CD4-positive, CD25-positive, alpha-beta regulatory T cell (primary cell): ENCODE measurements at regions not wholly inside any gene's neighbourhood (a gene's known extent, or its start where the extent isn't known, plus 50 kb on each side); places are given as distances from the start of the nearest gene placed in this dataset.
"Not testable (repeated sequence)": the region's sequence is repeated elsewhere in the genome, so short reads cannot be mapped to it uniquely, and the experiment has no call there.

Experiments used
- ATAC-seq, 2 donors: fragments of 150-1000 bp; cut with Tn5 transposase; one replicate each; pipeline ENCODE4 v1.10.0; 2021; ENCODE audit warnings: low read depth in 2 of 2, moderate number of reproducible peaks in 2 of 2, moderate library complexity in 1 of 2
- DNase-seq, 3 donors: peaks; one replicate each; pipeline versions ENCODE4 v3.0.0 to v3.0.0-alpha.2; 2012 to 2022; ENCODE audit warnings: mixed read lengths in 1 of 3
- H3K27ac ChIP-seq: one replicate; pipeline ENCODE4 v1.7.0; 2013; ENCODE audit warnings: mild to moderate bottlenecking, low read length; ENCODE audit not compliant: insufficient read depth, poor library complexity, severe bottlenecking
- H3K27me3 ChIP-seq: one replicate; pipeline ENCODE4 v1.7.0; 2013; ENCODE audit warnings: low read length; ENCODE audit not compliant: control insufficient read depth, insufficient read depth
- H3K36me3 ChIP-seq: one replicate; pipeline ENCODE4 v1.7.0; 2013; ENCODE audit warnings: mild to moderate bottlenecking, low read length, moderate library complexity; ENCODE audit not compliant: control insufficient read depth, insufficient read depth
- H3K4me1 ChIP-seq: 2 replicates; pipeline ENCODE4 v1.7.0; 2013; ENCODE audit warnings: mild to moderate bottlenecking, low read length; ENCODE audit not compliant: insufficient read depth, control insufficient read depth, poor library complexity, severe bottlenecking
- H3K4me3 ChIP-seq: one replicate; pipeline ENCODE4 v1.7.0; 2013; ENCODE audit warnings: low read depth, mild to moderate bottlenecking, low read length, moderate library complexity
- H3K9me3 ChIP-seq, 2 experiments: 1 replicate in 1 of 2; 2 replicates in 1 of 2; pipeline ENCODE4 v1.7.0; 2013; ENCODE audit warnings: low read length in 2 of 2, mild to moderate bottlenecking in 1 of 2, moderate library complexity in 1 of 2; ENCODE audit not compliant: control insufficient read depth in 2 of 2
- H3K27ac Mint-ChIP-seq, 3 donors: one replicate each; pipeline ENCODE4 v1.8.0; 2020 to 2022; ENCODE audit warnings: mild to moderate bottlenecking in 3 of 3, mixed read lengths in 3 of 3, moderate library complexity in 2 of 3
- H3K27me3 Mint-ChIP-seq: one replicate; pipeline ENCODE4 v1.8.0; 2022; ENCODE audit warnings: mild to moderate bottlenecking, mixed read lengths
- H3K36me3 Mint-ChIP-seq: one replicate; pipeline ENCODE4 v1.8.0; 2020; ENCODE audit warnings: mixed read lengths
- H3K4me1 Mint-ChIP-seq, 4 donors: one replicate each; pipeline ENCODE4 v1.8.0; 2020 to 2022; ENCODE audit warnings: mixed read lengths in 4 of 4, mild to moderate bottlenecking in 1 of 4
- H3K4me3 Mint-ChIP-seq, 4 donors: one replicate each; pipeline ENCODE4 v1.8.0; 2020 to 2022; ENCODE audit warnings: mild to moderate bottlenecking in 4 of 4, mixed read lengths in 4 of 4, moderate library complexity in 3 of 4
- H3K9me3 Mint-ChIP-seq, 7 donors: one replicate each; pipeline ENCODE4 v1.8.0; 2020 to 2022; ENCODE audit warnings: mixed read lengths in 7 of 7, mild to moderate bottlenecking in 3 of 7, moderate library complexity in 2 of 7

- Mint-ChIP-seq H3K27me3 (peaks cover 36% of the 10 kb centered on the region), H3K36me3 (no peaks in the 10 kb centered on the region), H3K4me1 (no peaks in the 10 kb centered on the region), H3K4me3 (no peak overlapping the region), H3K27ac (no peak overlapping the region), H3K9me3 (peaks cover 0 to 7% (median 1%) of the 10 kb centered on the region in 7 donors)
- DNase-seq = no peak
- Histone ChIP-seq H3K4me1 (no peaks in the 10 kb centered on the region), H3K27me3 (peaks cover 13% of the 10 kb centered on the region), H3K9me3 (no peaks in the 10 kb centered on the region), H3K27ac (no peak overlapping the region), H3K36me3 (no peaks in the 10 kb centered on the region), H3K4me3 (no peak overlapping the region)
- ATAC-seq = no peak
These were observed 97.6 kb downstream of the MTX3 start for GRCh38 chr5:79893485-79893884.

GRCh38 chr5:79890930-79891249 is 100.2 kb downstream of the MTX3 start:
- H3K4me1 ChIP-seq = no peaks in the 10 kb centered on the region
- H3K27me3 ChIP-seq = peaks cover 11% of the 10 kb centered on the region
- Mint-ChIP-seq H3K27me3 (peaks cover 34% of the 10 kb centered on the region), H3K4me1 (no peaks in the 10 kb centered on the region), H3K4me3 (no peak overlapping the region), H3K9me3 (peaks cover 0 to 9% (median 2%) of the 10 kb centered on the region in 7 donors), H3K27ac (no peak overlapping the region), H3K36me3 (no peaks in the 10 kb centered on the region)
- DNase-seq = no peak
- ATAC-seq = no peak
- H3K9me3 ChIP-seq = peaks cover 5 to 10% of the 10 kb centered on the region in 2 experiments
- H3K4me3 ChIP-seq = no peak overlapping the region
- no peaks in the 10 kb centered on the region for H3K36me3 ChIP-seq
- H3K27ac ChIP-seq = no peak overlapping the region

DNA sequence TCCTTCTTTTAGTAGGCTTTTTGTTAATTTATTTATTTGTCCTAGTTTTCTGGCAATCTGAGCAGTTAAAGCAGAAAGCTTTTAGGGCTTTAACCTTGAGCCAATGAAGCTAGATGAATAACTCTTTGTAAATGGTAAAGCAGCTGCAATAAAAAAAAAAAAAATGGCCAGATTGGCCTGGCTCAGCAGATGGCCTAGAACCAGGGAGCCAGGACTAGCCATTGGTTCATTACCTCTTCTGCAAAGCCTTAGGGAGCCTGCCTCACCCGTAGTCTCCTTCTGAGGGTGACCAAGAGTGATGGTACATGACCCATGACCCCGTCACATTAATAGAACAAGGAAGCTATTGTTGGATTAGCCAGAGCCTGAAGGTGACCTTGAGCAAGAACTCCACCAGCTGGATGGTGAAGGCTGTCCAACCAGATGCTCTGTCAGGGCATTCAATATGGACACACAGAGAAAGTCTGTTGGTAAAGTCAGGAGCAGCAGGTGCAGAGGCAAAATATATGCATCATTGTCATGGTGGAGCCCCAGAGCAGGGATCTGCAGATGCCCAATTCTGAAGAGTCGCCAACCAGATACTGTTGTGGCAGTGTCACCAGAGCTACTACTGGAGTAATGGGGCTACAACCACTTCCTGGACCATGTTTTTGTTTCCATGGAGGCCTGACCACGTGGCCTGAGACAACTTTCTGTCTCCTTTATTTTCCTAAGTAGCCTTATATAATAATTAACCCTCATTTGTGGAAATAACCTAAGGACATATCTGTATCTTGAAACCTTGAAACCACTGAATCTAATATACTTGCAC is 100.7 kb downstream of the MTX3 start:
- Histone ChIP-seq H3K4me1 (no peaks in the 10 kb centered on the region), H3K27me3 (peaks cover 8% of the 10 kb centered on the region), H3K4me3 (no peak overlapping the region), H3K9me3 (peaks cover 5 to 10% of the 10 kb centered on the region in 2 experiments), H3K36me3 (no peaks in the 10 kb centered on the region), H3K27ac (no peak overlapping the region)
- DNase-seq (no peak), ATAC-seq (no peak)
- H3K36me3 Mint-ChIP-seq = no peaks in the 10 kb centered on the region
- H3K4me3 Mint-ChIP-seq = no peak overlapping the region
- H3K27ac Mint-ChIP-seq = no peak overlapping the region
- peaks cover 0 to 8% (median 2%) of the 10 kb centered on the region in 7 donors for H3K9me3 Mint-ChIP-seq
- peaks cover 33% of the 10 kb centered on the region for H3K27me3 Mint-ChIP-seq
- no peaks in the 10 kb centered on the region for H3K4me1 Mint-ChIP-seq

DNA sequence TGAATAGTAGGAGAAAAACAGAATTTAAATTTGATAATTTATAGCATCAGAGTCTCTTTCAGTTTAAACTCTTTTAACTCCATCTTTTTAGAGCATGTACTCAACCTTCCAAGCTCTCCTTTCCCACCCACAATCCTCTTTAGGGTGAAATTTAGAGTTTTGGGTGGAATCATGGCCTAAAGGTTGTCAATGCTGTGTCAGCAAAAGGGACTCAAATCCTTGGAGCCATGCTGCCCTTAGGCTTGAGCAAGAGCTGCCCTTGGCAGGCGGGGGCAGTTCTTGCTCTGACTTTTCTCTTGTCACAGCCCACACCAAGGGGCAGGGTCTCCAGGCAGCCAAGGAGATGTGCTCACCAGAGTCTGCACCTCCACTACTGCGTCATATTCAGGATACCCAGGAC is 102.4 kb downstream of the MTX3 start:
- ATAC-seq = no peak
- H3K4me3 Mint-ChIP-seq = no peak overlapping the region
- no peak overlapping the region for H3K4me3 ChIP-seq
- H3K36me3 Mint-ChIP-seq = no peaks in the 10 kb centered on the region
- no peaks in the 10 kb centered on the region for H3K4me1 ChIP-seq
- no peak overlapping the region for H3K27ac Mint-ChIP-seq
- H3K36me3 ChIP-seq = no peaks in the 10 kb centered on the region
- H3K27me3 ChIP-seq = peaks cover 6% of the 10 kb centered on the region
- H3K27me3 Mint-ChIP-seq = peaks cover 24% of the 10 kb centered on the region
- no peaks in the 10 kb centered on the region for H3K4me1 Mint-ChIP-seq
- H3K9me3 ChIP-seq = peaks cover 5 to 10% of the 10 kb centered on the region in 2 experiments
- H3K9me3 Mint-ChIP-seq = peaks cover 0 to 4% (median 2%) of the 10 kb centered on the region in 7 donors
- no peak overlapping the region for H3K27ac ChIP-seq
- no peak for DNase-seq

DNA sequence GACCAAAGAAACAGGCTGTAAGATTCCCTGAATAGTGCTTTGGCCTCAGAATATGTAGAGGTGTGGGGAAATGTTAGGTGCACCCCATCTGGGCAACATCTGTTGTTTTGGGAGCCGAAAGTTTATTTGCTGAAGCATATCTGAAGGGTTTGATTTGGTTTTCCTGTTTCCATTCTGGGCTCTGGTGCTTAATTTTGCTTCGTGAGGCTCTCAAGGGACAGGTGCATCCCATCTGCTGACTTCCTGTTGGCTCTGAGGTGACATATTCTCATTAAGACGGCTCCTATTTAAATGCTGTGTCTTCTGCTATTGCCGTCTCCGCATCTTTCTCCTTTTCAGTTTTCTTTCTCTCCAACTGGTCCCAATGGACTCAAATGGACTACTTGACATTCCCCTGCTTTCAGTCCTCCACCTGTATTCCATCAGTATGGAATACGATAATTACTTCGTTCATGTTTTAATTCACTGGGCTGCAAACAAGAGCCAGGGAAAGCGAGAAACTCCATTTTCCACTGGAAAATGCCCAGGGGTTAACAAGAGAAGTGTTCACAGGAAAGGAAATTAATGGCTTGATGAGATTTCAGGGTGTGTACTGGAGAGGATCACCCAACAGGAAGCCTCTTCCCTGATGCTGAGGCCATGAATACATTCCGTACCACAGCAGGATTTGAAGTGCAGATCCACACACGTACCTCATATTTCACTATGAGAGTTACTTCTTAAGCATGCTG is 104.0 kb downstream of the MTX3 start:
- no peaks in the 10 kb centered on the region for H3K36me3 Mint-ChIP-seq
- Histone ChIP-seq H3K36me3 (no peaks in the 10 kb centered on the region), H3K4me1 (no peaks in the 10 kb centered on the region), H3K4me3 (no peak overlapping the region), H3K27me3 (peaks cover 3% of the 10 kb centered on the region), H3K9me3 (peaks cover 5 to 10% of the 10 kb centered on the region in 2 experiments), H3K27ac (no peak overlapping the region)
- H3K27ac Mint-ChIP-seq = no peak overlapping the region
- H3K27me3 Mint-ChIP-seq = peaks cover 34% of the 10 kb centered on the region
- H3K4me1 Mint-ChIP-seq = no peaks in the 10 kb centered on the region
- DNase-seq (no peak), ATAC-seq (no peak)
- H3K4me3 Mint-ChIP-seq = no peak overlapping the region
- peaks cover 0 to 4% (median 2%) of the 10 kb centered on the region in 7 donors for H3K9me3 Mint-ChIP-seq

- peaks cover 5 to 10% of the 10 kb centered on the region in 2 experiments for H3K9me3 ChIP-seq
- Mint-ChIP-seq H3K36me3 (no peaks in the 10 kb centered on the region), H3K4me1 (no peaks in the 10 kb centered on the region)
These were observed 104.6 kb downstream of the MTX3 start for GRCh38 chr5:79886456-79886855.

GRCh38 chr5:79879880-79880279 is 111.2 kb downstream of the MTX3 start:
- H3K36me3 Mint-ChIP-seq, H3K9me3 ChIP-seq, ATAC-seq, H3K27me3 ChIP-seq, H3K4me3 Mint-ChIP-seq, H3K9me3 Mint-ChIP-seq, H3K4me1 ChIP-seq, H3K4me1 Mint-ChIP-seq, H3K27ac ChIP-seq, H3K36me3 ChIP-seq, H3K27ac Mint-ChIP-seq, DNase-seq, H3K4me3 ChIP-seq: not testable (repeated sequence)
- H3K27me3 Mint-ChIP-seq = peaks cover 25% of the 10 kb centered on the region

More at GRCh38 chr5:79886456-79886855, 104.6 kb downstream of the MTX3 start:
- Histone ChIP-seq H3K27me3 (peaks cover 3% of the 10 kb centered on the region), H3K27ac (no peak overlapping the region), H3K4me3 (no peak overlapping the region), H3K36me3 (no peaks in the 10 kb centered on the region), H3K4me1 (no peaks in the 10 kb centered on the region)
- no peak for DNase-seq
- peaks cover 33% of the 10 kb centered on the region for H3K27me3 Mint-ChIP-seq
- H3K4me3 Mint-ChIP-seq = no peak overlapping the region
- peaks cover 0 to 4% (median 2%) of the 10 kb centered on the region in 7 donors for H3K9me3 Mint-ChIP-seq
- H3K27ac Mint-ChIP-seq = no peak overlapping the region
- ATAC-seq = no peak
